GM23338 (cell line): ENCODE measurements at regions not wholly inside any gene's neighbourhood (a gene's known extent, or its start where the extent isn't known, plus 50 kb on each side); places are given as distances from the start of the nearest gene placed in this dataset.
"Not testable (repeated sequence)": the region's sequence is repeated elsewhere in the genome, so short reads cannot be mapped to it uniquely, and the experiment has no call there.

Experiments
- CREB1 ChIP-seq: fragments of 250-450 bp; sonication (Bioruptor Pico); IDR thresholded peaks from 2 replicates; pipeline ENCODE4 v1.5.0; 2020; ENCODE audit warnings: low read depth, mild to moderate bottlenecking, moderate library complexity
- CTCF ChIP-seq, 2 experiments: fragments of 200-600 bp in 1 of 2; sonication (generic) in 1 of 2; conservative IDR thresholded peaks; 2 replicates each; pipeline versions ENCODE4 v1.5.1 to v1.6.1; 2016 to 2017; ENCODE audit warnings: antibody characterized with exemption in 2 of 2, low read depth in 2 of 2, mild to moderate bottlenecking in 2 of 2, moderate library complexity in 1 of 2
- ETS1 ChIP-seq: IDR thresholded peaks from 2 replicates; pipeline ENCODE4 v1.6.1; 2016; ENCODE audit warnings: antibody characterized with exemption
- EZH2 ChIP-seq: fragments of 200-600 bp; sonication (generic); IDR thresholded peaks from one replicate; pipeline ENCODE4 v1.8.0; 2017; ENCODE audit warnings: antibody characterized with exemption, mild to moderate bottlenecking, low read depth; ENCODE audit not compliant: unreplicated experiment
- EZH2phosphoT487 ChIP-seq: fragments of 200-600 bp; sonication (generic); IDR thresholded peaks from one replicate; pipeline ENCODE4 v1.8.1; 2018; ENCODE audit warnings: antibody characterized with exemption; ENCODE audit not compliant: unreplicated experiment
- POLR2AphosphoS5 ChIP-seq: IDR thresholded peaks from 2 replicates; pipeline ENCODE4 v1.6.1; 2016; ENCODE audit warnings: antibody characterized with exemption, low read depth
- REST ChIP-seq: IDR thresholded peaks from one replicate; pipeline ENCODE4 v1.6.1; 2018; ENCODE audit warnings: antibody characterized with exemption; ENCODE audit not compliant: unreplicated experiment
- ZNF331 ChIP-seq: fragments of 250-450 bp; sonication (Bioruptor Pico); IDR thresholded peaks from 2 replicates; pipeline ENCODE4 v1.5.0; 2020; ENCODE audit warnings: low read depth, mild to moderate bottlenecking, moderate library complexity

GRCh38 chr3:6406923-6407322 is 454.0 kb upstream of the GRM7 start:
- TF ChIP-seq CTCF (conservative IDR thresholded peaks at IDR 0.05; ENCODE audit: low read depth in 2 of 2); EZH2phosphoT487; EZH2; CREB1; POLR2AphosphoS5; REST; ZNF331; ETS1: not testable (repeated sequence)
